AG09309 (cell line): ENCODE measurements at regions not wholly inside any gene's neighbourhood (a gene's known extent, or its start where the extent isn't known, plus 50 kb on each side); places are given as distances from the start of the nearest gene placed in this dataset.

ENCODE experiments used
- DNase-seq: peaks from one replicate; pipeline ENCODE4 v3.0.0-alpha.2; 2010; ENCODE audit warnings: low read depth
- H3K4me3 ChIP-seq: 2 replicates; pipeline ENCODE4 v1.5.1; 2011; ENCODE audit warnings: mild to moderate bottlenecking, low read depth, low read length, moderate library complexity; ENCODE audit not compliant: control insufficient read depth
- CTCF ChIP-seq: IDR thresholded peaks from 2 replicates; pipeline ENCODE4 v1.5.1; 2011; ENCODE audit warnings: mild to moderate bottlenecking, low read depth, low read length, inconsistent platforms; ENCODE audit not compliant: insufficient read depth, control insufficient read depth; ENCODE audit errors: missing control alignments

GRCh38 chr4:32258986-32259385 is 1538.8 kb downstream of the PCDH7 start:
- H3K4me3 ChIP-seq, result no peak overlapping the region
- DNase-seq, result no peak
- TF ChIP-seq CTCF, result no peak

DNA sequence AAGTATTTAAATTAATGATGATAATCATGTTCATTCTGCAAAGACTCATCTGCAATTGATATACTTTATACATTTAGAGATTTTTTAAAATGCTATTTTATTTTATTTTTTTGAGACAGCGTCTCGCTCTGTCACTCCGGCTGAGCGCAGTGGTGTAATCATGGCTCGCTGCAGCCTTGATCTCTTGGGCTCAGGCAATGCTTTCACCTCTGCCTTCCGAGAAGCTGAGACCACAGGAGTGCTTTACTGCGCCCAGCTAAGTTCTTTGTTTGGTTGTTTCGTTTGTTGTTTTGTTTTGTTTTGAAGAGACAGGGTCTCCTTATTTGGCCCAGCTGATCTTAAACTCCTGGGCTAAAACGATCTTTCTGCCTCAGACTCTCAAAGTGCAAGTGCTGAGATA is 1541.0 kb downstream of the PCDH7 start:
- H3K4me3 ChIP-seq, result no peak overlapping the region
- no peak for TF ChIP-seq CTCF
- no peak for DNase-seq

GRCh38 chr4:32268863-32269262 is 1548.7 kb downstream of the PCDH7 start:
- H3K4me3 ChIP-seq, result no peak overlapping the region
- no peak for DNase-seq
- no peak for TF ChIP-seq CTCF

- H3K4me3 ChIP-seq, result no peak overlapping the region
- no peak for DNase-seq
- TF ChIP-seq CTCF, result no peak
These were observed 1569.9 kb downstream of the PCDH7 start for GRCh38 chr4:32290102-32290501.

DNA sequence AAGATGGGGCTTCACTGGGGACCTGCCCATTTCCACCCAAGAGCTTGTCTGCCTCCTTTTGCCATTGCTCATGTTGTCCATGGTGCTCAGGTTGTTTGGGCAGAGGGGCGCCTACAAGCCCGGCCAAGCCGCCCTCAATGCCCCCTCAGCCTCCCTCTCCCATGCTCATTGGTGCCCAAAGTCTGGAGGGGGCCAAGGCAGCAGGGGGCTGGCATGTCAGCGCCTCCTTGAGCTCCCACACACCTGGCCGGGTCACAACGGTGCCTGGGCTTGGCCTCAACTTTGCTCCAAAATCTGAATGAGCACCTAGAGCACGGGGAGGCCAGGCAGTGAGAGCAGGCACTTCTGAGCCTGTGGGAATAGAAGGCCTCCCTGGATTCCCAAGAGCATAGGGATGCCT is 1598.8 kb downstream of the PCDH7 start:
- no peak for DNase-seq
- no peak for TF ChIP-seq CTCF
- no peak overlapping the region for H3K4me3 ChIP-seq

- no peak for DNase-seq
These were observed 1601.3 kb downstream of the PCDH7 start for GRCh38 chr4:32321421-32321820.

More at GRCh38 chr4:32321421-32321820, 1601.3 kb downstream of the PCDH7 start:
- TF ChIP-seq CTCF, result no peak
- no peak overlapping the region for H3K4me3 ChIP-seq
